GM12875 (cell line): ENCODE measurements at regions not wholly inside any gene's neighbourhood (a gene's known extent, or its start where the extent isn't known, plus 50 kb on each side); places are given as distances from the start of the nearest gene placed in this dataset.
"Not testable (repeated sequence)": the region's sequence is repeated elsewhere in the genome, so short reads cannot be mapped to it uniquely, and the experiment has no call there.

ENCODE experiments used
- H3K4me3 ChIP-seq: one replicate; pipeline ENCODE4 v1.5.1; 2011; ENCODE audit warnings: low read depth, low read length, control low read depth

DNA sequence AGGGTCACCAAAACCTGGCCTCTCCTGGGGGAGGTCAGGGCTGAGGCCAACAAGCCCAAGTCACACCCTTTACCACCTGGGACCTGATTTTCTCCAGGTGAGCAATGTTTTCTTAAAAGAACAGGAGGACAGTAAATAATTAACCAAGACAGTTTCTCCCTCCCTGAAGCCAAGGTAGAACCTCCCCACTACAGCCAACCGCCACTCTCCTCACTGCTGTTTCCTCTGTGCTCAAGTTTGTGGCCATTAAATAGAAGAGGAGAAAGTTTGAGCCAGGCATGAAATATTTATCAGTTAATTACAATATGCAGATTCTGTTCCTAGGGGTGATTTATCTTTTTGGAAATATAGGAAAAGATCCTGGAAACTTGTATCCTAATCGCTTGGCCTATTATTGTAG, 150.6 kb upstream of the ANKRD20A1 start:
- not testable (repeated sequence) for H3K4me3 ChIP-seq

DNA sequence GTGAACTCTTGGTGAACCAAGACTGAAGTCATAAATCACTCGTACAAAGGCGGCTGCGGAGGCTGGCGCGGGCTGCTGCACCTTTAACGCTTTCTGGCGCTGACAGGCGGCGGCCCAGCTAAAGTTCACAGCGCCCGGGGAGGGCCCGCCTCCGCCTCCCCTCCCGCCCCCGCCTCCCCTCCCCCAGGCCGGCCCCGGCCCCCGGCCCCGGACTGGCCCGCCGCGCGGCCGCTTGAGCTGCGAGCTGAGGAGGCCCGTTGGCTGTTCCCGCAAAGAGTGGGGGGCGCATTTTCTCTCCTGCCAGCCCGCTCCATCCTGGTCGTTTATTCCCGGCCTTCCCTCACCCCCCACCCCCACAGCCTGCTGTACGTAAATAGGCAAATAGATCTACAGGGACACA, 147.3 kb upstream of the ANKRD20A1 start:
- not testable (repeated sequence) for H3K4me3 ChIP-seq

- H3K4me3 ChIP-seq, result not testable (repeated sequence)
Measured at GRCh38 chr9:67711931-67712330, 146.8 kb upstream of the ANKRD20A1 start.

DNA sequence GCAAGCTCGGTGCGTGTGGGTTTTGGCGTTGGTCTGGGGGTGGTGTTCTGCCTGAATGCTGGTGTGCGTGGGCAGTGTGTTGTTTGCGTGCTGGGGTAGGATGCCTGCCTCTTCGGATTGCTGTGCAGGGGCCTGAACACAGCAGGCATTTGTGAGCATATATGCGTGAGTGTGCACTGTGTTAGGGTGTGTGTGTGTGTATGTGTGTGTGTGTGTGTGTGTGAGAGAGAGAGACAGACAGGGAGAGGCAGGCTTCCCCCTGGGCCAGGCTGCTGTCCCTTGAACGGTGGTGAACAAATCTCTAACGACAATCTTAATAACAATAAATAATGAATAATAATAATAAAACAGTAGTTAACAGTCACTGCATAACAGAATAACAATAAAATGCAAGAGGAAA, 145.8 kb upstream of the ANKRD20A1 start:
- H3K4me3 ChIP-seq, result not testable (repeated sequence)

DNA sequence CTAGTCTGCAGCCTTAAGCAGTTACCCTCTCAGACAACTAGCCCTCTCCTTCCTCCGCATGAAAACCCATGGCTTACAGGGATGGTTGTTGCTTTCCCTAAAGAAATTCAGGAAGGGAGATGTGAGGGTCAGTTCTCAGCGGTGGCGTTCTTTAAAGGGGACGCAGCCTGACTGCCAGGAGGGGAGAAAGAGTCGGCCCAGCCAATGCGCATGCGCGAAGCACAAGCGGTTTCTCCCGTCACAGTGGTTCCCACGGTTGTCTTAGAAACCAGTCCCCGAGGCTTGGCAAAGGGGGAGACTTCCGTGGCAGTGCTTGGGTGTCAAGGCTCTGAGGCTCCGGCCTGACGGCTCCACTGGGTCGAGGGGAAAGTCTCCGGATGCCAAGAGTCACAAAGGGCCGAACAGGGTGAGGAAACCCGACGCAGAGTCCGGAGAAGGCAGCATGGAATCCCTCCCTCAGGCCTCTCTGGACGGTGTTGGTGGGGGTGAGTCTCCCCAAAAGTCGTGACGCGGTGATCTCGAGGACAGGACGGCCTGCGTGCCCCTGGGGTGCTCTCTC, 140.8 kb upstream of the ANKRD20A1 start:
- not testable (repeated sequence) for H3K4me3 ChIP-seq

GRCh38 chr9:67720491-67720890, 138.2 kb upstream of the ANKRD20A1 start:
- H3K4me3 ChIP-seq, result not testable (repeated sequence)

DNA sequence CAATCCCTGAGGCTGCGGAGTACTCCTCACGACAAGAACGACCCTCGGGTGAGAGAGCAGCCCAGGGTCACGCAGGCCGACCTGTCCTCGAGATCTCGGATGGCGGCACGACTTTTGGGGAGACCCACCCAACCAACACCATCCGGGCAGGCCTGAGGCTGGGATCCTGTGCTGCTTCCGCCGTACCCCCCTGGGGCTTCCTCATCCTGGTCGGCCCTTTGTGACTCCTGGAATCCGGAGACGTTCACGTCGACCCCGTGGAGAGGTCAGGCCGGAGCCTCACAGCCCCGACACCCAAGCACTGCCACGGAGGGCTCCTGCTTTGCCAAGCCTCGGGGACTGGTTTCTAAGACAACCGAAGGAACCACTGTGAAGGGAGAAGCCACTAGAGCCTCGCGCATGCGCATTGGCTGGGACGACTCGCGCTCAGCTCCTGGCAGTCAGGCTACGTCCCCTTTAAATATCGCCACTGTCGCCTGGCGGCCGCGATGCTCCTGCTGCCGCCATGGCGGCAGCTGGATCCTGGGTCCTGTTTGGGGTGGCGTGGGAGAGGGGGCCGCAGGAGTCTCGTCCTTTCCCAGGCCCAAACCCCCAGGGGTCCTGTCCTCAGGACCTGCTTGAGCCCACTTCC, 136.2 kb upstream of the ANKRD20A1 start:
- H3K4me3 ChIP-seq, result not testable (repeated sequence)

DNA sequence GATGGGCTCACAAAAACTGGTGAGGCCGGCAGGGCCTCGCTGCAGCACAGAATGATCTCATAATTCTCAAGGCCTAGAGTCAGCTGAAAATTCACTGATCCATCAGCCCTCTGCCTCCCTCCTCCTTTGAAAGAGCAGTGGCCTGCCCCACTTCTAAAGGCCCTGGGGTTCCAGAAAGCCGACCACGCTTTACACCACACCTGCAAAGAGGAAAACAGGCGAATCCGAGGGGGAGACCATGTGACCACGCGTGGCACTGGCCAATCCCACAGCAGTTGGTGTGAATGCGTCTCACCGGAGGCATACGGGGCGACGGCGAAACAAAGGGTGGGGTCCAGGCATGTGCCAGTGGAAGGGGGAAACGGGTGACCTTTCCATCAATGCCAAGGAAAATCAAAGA, 135.5 kb upstream of the ANKRD20A1 start:
- H3K4me3 ChIP-seq, result peak overlapping the region; percentile 33

GRCh38 chr9:67724885-67725284, 133.8 kb upstream of the ANKRD20A1 start:
- not testable (repeated sequence) for H3K4me3 ChIP-seq

DNA sequence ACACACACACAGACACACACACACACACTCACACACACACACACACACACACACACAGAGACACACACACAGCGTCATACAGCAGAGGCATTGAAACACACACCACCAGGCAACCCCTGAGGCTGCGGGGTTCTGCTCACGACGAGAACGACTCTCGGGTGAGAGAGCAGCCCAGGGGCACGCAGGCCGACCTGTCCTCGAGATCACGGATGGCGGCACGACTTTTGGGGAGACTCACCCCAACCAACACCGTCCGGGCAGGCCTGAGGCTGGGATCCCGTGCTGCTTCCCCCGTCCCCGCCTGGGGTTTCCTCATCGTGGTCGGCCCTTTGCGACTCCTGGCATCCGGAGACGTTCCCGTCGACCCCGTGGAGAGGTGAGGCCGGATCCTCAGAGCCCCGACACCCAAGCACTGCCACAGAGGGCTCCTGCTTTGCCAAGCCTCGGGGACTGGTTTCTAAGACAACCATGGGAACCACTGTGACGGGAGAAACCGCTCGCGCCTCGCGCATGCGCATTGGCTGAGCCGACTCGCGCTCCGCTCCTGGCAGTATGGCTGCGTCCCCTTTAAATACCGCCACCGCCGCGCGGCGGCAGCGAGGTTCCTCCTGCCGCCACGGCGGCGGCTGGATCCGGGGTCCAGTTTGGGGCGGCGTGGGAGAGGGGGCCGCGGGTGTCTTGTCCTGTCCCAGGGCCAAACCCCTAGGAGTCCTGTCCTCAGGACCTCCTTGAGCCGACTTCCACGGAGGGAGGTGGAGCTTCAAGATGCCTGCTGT, 132.3 kb upstream of the ANKRD20A1 start:
- H3K4me3 ChIP-seq, result peak overlapping the region; percentile 26

DNA sequence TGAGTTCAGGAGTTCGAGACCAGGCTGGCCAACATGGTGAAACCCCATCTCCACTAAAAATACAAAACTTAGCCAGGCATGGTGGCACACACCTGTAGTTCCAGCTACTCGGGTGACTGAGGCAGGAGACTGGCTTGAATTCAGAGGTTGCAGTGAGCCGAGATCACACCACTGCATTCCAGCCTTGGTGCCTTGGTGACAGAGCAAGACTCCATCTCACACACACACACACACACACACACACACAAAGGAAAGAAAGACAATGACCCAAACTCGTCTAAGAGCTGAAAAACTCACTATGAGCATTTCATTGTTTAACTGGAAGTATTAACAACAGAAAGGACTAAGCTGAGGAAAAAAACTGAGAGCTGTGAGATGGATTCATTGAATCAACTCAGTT, 95.6 kb upstream of the ANKRD20A1 start:
- H3K4me3 ChIP-seq, result not testable (repeated sequence)

DNA sequence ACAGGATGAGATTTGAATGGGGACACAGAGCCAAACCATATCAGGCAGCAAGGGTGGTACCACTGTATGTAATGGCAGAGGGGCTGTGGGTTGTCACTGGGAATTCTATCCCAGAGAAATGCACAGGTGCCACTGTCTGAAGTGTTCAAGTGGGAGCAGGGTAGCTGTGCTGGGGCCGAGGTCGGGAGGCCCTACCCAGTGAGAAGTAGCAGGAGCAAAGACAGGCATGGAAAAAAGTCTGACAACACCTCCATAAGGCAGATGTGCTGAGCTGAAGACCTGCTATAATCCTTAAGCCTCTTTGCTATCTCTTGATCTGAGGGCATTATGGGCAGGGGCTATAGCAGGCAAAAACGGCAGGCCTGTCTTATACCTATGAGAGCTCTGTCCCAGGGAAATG, 86.9 kb upstream of the ANKRD20A1 start:
- H3K4me3 ChIP-seq, result not testable (repeated sequence)

GRCh38 chr9:67800170-67800569, 58.6 kb upstream of the ANKRD20A1 start:
- H3K4me3 ChIP-seq, result not testable (repeated sequence)
